NOMO-1 treated with dmso at 0.1 percent for 144 hours (cell line): ENCODE measurements at regions not wholly inside any gene's neighbourhood (a gene's known extent, or its start where the extent isn't known, plus 50 kb on each side); places are given as distances from the start of the nearest gene placed in this dataset.

Source experiments
- DNase-seq: peaks from one replicate; lab custom pipeline; 2025; ENCODE audit not compliant: unreplicated experiment; lab: John Stamatoyannopoulos, UW

DNA sequence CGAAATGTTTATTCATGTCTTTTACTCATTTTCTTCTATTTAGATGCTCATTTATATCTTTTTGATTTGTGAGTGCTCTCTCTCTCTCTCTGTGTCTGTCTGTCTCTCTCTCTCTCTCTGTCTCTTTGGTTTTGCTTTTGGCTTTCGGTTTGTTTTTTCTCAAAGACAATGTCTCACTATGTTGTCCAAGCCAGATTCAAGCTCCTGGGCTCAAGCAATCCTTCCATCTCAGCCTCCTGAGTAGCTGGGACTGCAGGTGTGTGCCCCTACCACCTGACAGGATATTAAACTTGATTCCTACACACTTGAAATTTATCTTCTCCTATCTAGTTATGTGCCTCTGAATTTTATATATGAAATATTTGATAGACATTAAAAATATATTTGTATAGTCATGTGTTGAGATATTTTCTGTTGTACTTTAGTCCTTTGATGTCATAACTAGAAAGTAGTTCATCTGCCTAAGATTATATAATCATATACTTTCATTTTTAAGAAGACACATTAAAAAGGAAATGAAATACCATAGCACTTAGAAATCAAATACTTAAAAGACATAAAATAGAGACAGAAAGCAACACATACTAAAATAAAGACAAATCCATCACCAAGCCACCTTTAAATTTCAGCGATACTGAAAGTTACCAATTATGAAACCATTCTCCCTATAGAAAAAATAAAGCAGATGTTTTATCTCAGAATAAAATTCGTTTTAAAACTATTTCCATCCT is 68.1 kb upstream of the SFMBT2 start:
- DNase-seq, result no peak

DNA sequence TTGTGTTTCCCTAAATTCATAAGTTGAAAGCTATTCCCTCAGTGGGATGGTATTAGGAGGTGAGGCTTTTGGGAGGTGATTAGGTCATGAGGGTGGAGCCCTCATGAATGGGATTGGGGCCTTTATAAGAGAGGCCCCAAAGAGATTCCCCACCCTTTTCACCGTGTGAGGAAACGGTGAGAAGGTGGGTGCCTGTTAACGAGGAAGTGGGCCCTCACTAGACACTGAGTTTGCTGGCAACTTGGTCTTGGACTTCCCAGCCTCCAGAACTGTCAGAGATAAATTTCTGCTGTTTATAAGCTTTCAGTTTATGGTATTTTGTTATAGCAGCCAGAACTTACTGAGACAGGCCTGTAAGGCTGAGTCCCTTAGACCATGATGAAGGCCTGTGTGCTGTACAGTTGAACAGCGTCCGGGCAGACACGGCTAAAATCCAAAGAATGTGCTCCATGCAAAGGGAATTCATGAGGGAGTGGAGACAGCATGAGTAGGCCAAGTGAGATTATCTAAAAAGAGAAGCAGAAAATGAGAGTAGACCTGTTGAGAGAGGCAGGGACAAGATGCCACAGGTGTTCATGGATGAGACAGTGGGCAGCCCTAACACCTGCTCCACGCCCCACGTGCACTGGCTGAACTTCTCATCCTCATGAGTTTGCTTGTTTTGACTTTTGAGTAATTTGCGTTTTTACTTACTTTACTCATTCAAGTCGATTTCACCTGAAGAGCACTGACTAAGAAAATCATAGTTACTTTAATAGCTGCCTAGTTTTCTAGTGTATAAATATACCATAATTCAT is 66.9 kb upstream of the SFMBT2 start:
- no peak for DNase-seq

DNA sequence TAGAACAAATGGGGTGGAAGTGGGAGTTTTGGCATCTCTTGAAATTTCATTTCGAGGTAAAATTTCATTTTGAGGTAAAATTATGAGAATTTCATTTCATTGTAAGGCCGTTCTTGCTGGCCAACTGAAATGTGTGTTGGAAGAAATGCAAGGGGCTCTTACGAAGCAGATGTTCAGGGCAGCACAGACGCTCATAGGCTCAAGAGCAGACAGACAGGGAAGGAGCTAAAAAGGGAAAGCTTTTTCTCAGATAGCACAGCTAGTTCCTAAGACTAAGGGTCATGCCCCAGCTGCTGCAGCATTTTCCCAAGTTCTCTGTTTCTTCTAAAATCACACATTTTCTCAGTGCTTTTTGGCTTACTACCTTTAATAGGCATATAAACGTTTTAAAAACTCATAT is 65.1 kb upstream of the SFMBT2 start:
- no peak for DNase-seq

DNA sequence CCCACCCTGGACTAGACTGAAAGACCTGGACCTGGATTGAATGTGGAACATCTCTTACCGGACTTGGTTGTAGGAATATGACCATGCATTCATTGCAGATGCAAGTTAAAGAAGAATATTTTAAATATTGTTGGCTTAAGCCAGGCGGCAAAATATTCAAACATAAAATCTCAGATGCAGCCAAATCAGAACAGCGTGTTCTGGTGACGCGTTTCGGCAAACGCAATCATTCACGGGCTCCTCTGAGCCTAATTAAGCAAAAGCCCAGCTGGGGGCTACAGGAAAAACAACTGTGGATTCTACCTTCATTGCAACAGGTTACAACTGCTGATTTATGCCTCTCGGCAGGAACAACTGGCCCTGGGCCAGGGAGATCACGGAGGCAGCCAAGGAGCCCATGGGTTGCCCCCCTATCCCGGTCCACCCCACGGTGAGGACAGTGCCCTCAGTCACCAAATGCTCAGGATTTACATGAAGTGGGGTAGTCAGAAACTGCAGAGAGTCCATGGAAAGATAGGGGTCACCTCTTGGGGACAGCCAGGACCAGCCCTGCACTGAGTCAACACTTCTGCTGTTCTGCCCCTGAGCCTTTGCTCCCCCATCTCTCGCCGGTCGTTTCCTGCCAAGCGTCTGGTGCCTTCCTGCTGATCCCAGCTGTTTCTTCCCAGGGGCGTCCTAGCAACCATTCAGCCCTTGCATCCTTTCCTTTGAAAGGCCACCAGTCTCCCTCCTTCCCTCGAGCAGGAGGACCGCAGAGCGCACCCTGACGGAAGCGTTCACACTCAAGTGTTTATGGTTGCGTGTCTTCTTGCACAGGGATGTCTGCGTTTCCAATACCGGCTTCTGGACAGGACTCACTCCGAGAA is 64.4 kb upstream of the SFMBT2 start:
- DNase-seq, result no peak

DNA sequence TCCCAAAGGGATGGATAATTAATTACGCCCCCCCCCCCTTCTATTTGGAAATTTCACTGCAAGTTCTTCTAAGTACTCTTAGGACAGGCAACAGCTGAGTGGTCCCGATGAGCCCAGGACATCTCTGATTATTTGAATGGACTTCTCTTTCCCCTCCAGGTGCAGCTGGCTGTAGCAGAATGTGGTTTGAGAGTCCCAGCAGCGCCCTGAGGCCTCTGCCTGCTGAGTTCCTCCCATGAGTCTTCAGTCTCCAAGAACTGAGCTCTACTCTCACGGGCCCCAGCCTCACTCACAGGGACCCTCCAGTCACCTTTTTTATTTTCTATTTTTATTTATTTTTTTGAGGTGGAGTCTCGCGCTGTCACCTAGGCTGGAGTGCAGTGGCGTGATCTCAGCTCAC is 63.6 kb upstream of the SFMBT2 start:
- DNase-seq, result no peak

DNA sequence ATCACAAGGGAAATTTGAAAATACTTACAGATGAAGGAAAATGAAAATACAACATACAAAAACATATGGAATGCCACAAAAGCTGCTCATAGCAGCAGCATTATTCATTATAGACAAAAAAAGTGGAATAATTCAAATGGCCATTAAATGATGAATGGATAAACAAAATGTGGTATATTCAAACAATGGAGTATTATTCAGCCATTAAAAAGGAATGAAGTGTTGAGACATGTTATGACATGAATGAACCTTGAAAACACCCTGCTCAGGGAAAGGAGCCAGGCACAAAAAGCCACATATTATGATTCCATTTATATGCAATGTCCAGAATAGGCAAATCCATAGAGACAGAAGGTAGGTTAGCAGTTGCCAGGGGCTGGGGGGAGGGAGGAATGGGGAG is 62.6 kb upstream of the SFMBT2 start:
- DNase-seq, result no peak

DNA sequence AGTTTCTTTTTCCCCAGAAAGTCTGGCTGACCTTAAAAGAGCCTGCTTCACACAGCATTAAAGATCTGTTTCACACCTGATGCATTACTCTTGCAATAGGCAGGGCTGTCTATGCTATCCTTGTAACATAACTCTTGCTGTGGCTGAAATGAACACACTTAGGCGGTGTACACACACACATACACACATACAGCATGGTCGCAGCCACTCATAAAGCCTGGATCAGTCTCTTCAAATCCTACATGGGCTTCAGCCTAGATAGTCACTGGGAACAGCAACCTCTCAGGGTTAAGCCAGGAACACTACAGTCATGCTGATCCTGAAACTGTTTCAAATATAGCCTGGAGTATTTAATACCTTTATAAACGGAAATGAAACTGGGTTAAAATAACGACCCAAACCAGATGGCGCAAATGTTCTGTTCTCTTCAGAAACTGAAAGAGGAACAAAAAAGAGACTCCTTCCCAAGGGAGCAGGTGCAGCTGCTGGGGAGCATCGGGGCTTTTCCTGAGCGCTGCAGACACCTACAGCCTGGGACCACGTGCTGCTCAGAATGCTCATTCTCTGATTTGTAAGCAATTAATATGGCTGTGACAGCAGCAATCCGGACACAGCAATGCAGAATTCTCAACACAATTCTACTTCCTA is 61.0 kb upstream of the SFMBT2 start:
- DNase-seq, result peak; percentile 62

DNA sequence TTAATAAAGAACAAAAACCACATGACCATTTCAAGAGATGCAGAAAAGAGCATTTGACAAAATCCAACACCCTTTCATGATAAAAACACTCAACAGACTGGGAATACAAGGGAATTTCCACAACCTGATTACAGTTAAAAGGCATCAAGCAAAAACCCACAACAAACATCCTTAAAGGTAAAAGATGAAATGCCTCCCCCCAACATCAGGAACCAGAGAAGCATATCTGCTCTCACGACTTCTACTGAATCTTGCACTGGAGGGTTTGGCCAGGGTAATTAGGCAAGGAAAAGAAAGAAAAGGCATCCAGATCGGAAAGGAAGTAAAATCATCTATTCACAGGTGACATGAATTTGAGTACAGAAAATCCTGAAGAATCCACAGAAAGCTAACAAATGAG is 59.5 kb upstream of the SFMBT2 start:
- no peak for DNase-seq

DNA sequence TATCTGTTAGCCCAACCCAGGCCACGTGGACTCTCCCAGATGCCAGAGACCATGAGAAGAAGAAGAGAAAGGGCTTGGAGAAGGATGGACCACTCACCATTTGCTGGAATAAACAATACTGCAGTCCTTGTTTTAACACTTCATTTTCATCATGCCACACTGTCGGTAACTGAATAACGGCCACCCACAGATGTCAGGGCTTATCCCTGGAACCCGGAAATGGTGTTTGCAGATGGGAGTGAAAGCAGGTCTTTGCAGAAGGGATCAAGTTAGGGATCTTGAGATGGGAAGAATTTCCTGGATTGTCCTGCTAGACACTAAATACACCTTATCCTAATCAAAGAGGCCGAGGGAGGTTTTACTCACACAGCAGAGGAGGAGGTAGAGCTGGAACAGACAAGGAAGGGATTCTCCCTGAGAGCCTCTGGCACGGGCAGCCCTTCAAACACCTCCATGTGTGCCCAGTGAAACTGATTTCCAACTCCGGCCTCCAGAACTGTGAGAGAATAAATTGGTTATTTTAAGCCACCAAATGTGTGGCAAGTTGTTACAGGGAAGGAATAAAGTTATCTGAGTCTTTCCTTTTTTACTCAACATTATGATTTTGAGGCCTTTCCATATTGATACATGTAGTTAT is 56.3 kb upstream of the SFMBT2 start:
- no peak for DNase-seq

DNA sequence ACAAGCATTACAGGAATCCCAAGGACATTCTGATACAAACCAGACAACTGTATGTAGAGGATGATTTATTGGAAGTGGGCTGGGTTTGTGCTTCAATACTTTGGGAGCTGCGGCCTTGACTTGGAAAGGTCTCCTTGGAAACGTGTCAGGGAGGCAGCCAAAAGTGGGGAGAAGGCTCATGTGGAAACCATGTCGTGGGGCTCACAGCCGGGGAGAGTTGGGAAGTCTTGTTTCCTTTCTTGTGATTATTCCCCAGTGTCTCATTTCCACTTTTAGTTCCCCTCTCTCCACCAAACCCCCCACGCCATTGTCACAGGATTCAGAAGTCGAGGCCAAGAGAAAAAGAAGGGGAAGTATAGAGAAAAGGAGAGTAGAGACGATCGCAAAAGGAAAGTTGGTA is 53.9 kb upstream of the SFMBT2 start:
- no peak for DNase-seq
